ENCODE measurements at regions not wholly inside any gene's neighbourhood (a gene's known extent, or its start where the extent isn't known, plus 50 kb on each side); places are given as distances from the start of the nearest gene placed in this dataset.

GRCh38 chr11:111035746-111036145, 209.8 kb upstream of the POU2AF2 start:
- DNase-seq (ENCODE audit: low spot score): no peak

GRCh38 chr11:111026241-111026640, 219.3 kb upstream of the POU2AF2 start:
- DNase-seq (ENCODE audit: low spot score): no peak

GRCh38 chr11:111021131-111021530, 224.4 kb upstream of the POU2AF2 start:
- no peak for DNase-seq (ENCODE audit: low spot score)

GRCh38 chr11:111019871-111020670, 225.5 kb upstream of the POU2AF2 start:
- DNase-seq (ENCODE audit: low spot score): no peak

GRCh38 chr11:111019451-111019850, 226.1 kb upstream of the POU2AF2 start:
- DNase-seq (ENCODE audit: low spot score): no peak

GRCh38 chr11:111018566-111018965, 227.0 kb upstream of the POU2AF2 start:
- no peak for DNase-seq (ENCODE audit: low spot score)

GRCh38 chr11:111012491-111012890, 233.0 kb upstream of the POU2AF2 start:
- no peak for DNase-seq (ENCODE audit: low spot score)

GRCh38 chr11:111011275-111011594, 234.3 kb upstream of the POU2AF2 start:
- DNase-seq (ENCODE audit: low spot score): no peak

GRCh38 chr11:111010391-111011274, 234.9 kb upstream of the POU2AF2 start:
- DNase-seq (ENCODE audit: low spot score): no peak

- DNase-seq (ENCODE audit: low spot score): no peak
These were observed 239.3 kb upstream of the POU2AF2 start for GRCh38 chr11:111006227-111006626.

- no peak for DNase-seq (ENCODE audit: low spot score)
These were observed 243.4 kb upstream of the POU2AF2 start for GRCh38 chr11:111001986-111002611.

GRCh38 chr11:111001081-111001430, 244.5 kb upstream of the POU2AF2 start:
- DNase-seq (ENCODE audit: low spot score): no peak

GRCh38 chr11:111000400-111001080, 245.0 kb upstream of the POU2AF2 start:
- no peak for DNase-seq (ENCODE audit: low spot score)

- DNase-seq (ENCODE audit: low spot score): no peak
These were observed 253.0 kb upstream of the POU2AF2 start for GRCh38 chr11:110992481-110992880.

- DNase-seq (ENCODE audit: low spot score): no peak
These were observed 253.7 kb upstream of the POU2AF2 start for GRCh38 chr11:110991661-110992355.

GRCh38 chr11:110990311-110990710, 255.2 kb upstream of the POU2AF2 start:
- no peak for DNase-seq (ENCODE audit: low spot score)

GRCh38 chr11:110989428-110990133, 255.9 kb upstream of the POU2AF2 start:
- DNase-seq (ENCODE audit: low spot score): no peak

- no peak for DNase-seq (ENCODE audit: low spot score)
These were observed 256.9 kb upstream of the POU2AF2 start for GRCh38 chr11:110988671-110989070.

- no peak for DNase-seq (ENCODE audit: low spot score)
These were observed 259.5 kb upstream of the POU2AF2 start for GRCh38 chr11:110986016-110986415.

- no peak for DNase-seq (ENCODE audit: low spot score)
These were observed 260.0 kb upstream of the POU2AF2 start for GRCh38 chr11:110985547-110985946.

GRCh38 chr11:110984693-110985092, 260.8 kb upstream of the POU2AF2 start:
- no peak for DNase-seq (ENCODE audit: low spot score)
